Choroid plexus epithelial cell (primary cell): ENCODE measurements at regions not wholly inside any gene's neighbourhood (a gene's known extent, or its start where the extent isn't known, plus 50 kb on each side); places are given as distances from the start of the nearest gene placed in this dataset.

Experiments used
- DNase-seq: peaks from one replicate; pipeline ENCODE4 v3.0.0-alpha.2; 2010; ENCODE audit warnings: low read depth
- H3K4me3 ChIP-seq: 2 replicates; pipeline ENCODE4 v1.5.1; 2011; ENCODE audit warnings: low read depth, mild to moderate bottlenecking, control low read depth, low read length, moderate library complexity
- TF ChIP-seq, protein P1 (sequence below): conservative IDR thresholded peaks from 2 replicates; pipeline ENCODE4 v1.5.1; 2011; ENCODE audit warnings: low read depth, mild to moderate bottlenecking, control low read depth, inconsistent platforms, low read length, moderate library complexity

DNA sequence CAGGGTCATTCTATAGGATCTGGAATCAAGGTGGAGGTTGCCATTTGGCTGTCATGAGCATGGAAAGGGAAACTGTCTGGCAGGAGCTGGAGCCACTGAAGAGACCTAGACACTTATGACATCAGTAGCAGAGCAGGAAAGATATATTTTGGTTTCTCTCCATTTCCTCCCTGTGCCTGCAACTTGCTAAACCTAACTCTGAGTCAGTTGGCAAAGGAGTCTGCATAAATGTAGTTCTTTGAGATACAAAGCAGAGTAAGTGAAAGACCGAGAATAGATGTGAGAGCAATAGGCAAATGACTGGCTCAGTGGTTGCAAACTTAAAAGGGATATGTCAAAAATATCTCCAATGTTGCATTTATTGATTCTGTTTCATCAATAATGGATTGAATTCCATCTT lies 757.7 kb downstream of the KCNJ3 start:
- TF ChIP-seq, protein P1, sequence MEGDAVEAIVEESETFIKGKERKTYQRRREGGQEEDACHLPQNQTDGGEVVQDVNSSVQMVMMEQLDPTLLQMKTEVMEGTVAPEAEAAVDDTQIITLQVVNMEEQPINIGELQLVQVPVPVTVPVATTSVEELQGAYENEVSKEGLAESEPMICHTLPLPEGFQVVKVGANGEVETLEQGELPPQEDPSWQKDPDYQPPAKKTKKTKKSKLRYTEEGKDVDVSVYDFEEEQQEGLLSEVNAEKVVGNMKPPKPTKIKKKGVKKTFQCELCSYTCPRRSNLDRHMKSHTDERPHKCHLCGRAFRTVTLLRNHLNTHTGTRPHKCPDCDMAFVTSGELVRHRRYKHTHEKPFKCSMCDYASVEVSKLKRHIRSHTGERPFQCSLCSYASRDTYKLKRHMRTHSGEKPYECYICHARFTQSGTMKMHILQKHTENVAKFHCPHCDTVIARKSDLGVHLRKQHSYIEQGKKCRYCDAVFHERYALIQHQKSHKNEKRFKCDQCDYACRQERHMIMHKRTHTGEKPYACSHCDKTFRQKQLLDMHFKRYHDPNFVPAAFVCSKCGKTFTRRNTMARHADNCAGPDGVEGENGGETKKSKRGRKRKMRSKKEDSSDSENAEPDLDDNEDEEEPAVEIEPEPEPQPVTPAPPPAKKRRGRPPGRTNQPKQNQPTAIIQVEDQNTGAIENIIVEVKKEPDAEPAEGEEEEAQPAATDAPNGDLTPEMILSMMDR, result no peak
- H3K4me3 ChIP-seq, result no peak overlapping the region
- DNase-seq, result no peak

DNA sequence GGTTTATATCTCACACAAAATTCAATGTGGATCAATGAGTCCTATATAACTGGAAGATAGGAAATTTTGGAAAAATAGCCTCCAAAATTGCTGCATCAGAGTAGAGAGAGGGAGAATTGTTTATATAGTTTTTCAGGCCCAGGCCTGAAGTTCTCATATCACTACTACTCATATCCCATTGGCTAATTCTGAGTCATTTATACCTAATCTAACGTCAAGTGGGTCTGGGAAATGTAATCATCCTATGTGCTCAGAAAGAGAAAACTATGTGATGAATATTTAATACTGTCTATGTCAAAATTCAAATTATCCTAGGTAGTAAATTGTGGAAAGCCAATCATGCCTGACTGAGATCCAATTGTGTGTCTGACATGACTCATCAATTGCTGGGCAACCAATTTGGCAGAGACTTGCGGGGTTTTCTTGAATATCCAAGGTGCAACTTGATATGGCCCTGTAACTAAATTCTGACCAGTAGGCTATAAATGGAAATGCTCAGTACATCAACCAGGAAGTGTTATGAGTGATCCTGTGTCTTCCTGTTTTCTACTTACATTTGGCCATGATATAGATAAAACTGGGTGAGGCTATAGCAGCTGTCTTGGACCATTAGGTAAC lies 744.4 kb downstream of the KCNJ3 start:
- H3K4me3 ChIP-seq, result no peak overlapping the region
- TF ChIP-seq, protein P1, result no peak
- peak; percentile 0 for DNase-seq

DNA sequence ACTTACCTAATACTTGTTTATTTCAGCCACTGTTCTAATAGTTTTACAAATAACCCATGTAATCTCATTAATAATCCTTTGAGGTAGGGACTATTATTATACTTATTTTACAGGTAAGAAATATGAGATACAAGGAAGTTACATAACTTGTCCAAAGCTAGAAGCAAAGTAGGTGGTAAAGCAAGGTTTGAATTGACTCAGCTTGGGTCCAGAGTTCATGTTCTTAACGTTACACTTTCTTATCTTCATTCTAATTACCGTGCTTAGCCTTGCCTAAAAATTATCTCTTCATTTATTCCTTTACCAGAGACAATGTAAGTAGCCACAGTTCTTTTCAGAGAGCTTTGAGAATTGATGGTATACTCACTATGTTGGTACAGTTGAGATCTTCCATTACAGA lies 743.6 kb downstream of the KCNJ3 start:
- DNase-seq, result no peak
- H3K4me3 ChIP-seq, result no peak overlapping the region
- TF ChIP-seq, protein P1, result no peak

DNA sequence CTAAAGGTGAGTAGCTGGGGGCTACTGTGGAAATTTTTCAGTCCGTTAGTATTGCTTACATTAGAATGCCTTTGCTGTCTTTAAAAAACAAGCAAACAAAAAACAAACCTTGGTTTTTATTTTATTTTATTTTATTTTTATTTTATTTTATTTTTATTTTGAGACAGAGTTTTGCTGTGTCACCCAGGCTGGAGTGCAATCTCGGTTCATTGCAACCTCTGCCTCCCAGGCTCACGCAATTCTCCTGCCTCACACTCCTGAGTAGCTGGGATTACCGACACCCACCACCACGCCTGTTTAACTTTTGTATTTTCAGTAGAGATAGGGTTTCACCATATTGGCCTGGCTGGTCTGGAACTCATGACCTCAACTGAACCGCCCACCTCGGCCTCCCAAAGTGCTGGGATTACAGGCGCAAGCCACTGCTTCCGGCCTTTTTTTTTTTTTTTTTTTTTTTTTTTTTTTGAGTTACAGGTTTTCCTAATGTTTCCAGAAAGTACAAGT lies 732.6 kb downstream of the KCNJ3 start:
- DNase-seq, result no peak
- TF ChIP-seq, protein P1, result no peak
- H3K4me3 ChIP-seq, result no peak overlapping the region

DNA sequence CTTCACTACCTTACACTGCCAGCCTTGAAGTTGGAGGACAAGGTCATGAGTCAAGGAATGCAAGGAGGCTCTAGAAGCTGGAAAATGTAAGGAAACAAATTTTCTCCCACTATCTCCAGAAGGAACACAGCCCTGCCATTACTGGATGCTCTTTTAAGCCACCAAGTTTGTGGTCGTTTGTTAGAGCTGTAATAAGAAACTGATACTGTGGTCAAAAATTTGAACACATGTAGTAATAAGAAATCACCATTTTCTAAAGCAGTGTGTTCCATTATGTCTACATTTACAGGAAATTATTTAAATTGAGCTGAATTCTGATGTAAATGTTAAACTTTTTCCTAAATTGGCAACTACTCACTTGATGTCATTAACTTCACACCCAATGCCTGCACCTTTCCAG lies 729.0 kb downstream of the KCNJ3 start:
- TF ChIP-seq, protein P1, result no peak
- no peak overlapping the region for H3K4me3 ChIP-seq
- DNase-seq, result no peak

DNA sequence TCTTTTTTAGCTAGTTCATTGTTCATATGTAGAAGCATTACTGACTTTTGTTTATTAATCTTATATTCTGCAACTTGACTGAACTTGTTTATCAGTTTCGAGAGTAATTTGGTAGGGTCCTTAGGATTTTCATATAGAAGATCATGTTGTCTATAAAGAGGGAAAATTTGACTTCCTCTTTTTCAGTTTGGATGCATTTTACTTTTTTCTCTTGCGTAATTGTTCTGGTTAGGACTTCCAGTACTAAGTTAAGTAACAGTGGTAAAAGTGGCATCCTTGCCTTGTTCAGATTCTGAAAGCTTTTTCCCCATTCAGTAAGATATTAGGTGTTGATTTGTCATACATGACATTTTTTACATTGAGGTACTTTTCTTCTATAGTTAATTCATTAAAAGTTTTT lies 726.0 kb downstream of the KCNJ3 start:
- TF ChIP-seq, protein P1, result no peak
- no peak overlapping the region for H3K4me3 ChIP-seq
- DNase-seq, result no peak

DNA sequence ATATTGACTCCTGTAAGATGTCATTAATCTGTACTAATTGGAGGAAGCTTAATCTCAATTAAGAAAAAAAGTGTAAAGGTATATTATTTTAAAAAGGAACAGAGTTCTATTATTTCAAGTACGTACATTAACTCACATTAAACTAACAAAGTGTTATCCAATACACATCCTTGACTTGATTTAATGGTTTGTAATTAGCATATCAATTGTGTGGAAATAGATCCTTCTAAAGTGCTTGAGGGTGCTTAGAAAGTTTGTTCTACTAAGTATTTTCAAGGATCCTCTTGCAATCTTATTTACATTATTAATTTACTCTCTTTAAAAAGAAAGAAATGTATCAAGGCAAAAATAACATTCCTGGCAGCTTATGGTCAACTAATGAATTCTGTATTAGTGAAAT lies 720.3 kb downstream of the KCNJ3 start:
- no peak overlapping the region for H3K4me3 ChIP-seq
- TF ChIP-seq, protein P1, result no peak
- no peak for DNase-seq
